Panc1 (cell line): ENCODE measurements at regions not wholly inside any gene's neighbourhood (a gene's known extent, or its start where the extent isn't known, plus 50 kb on each side); places are given as distances from the start of the nearest gene placed in this dataset.

Source experiments
- ATAC-seq: fragments of 200-7000 bp; cut with Tn5 transposase; 2 replicates; pipeline ENCODE4 v1.9.1; 2020; ENCODE audit warnings: mild to moderate bottlenecking, moderate library complexity
- BruUV-seq: library from RNA; stranded (reverse); fragments of 400-500 nt; replicated peaks from 2 replicates; lab custom pipeline; 2021; lab: Mats Ljungman, UMichigan
- CTCF ChIA-PET: fragments of 300-600 bp; sonication (Branson Sonifier 250); formaldehyde crosslinking; loops from one replicate; lab custom pipeline; 2022; ENCODE audit warnings: antibody characterized with exemption; lab: Charles Lee
- POLR2A ChIA-PET: fragments of 300-600 bp; sonication (Branson Sonifier 250); formaldehyde crosslinking; loops from one replicate; lab custom pipeline; 2022; ENCODE audit warnings: antibody characterized with exemption; lab: Charles Lee
- DNase-seq: peaks from one replicate; pipeline ENCODE4 v3.0.0-alpha.2; 2010; ENCODE audit warnings: low read depth, low spot score
- H3K27ac ChIP-seq: 2 replicates; pipeline ENCODE4 v1.5.1; 2011; ENCODE audit warnings: mild to moderate bottlenecking, low read length, inconsistent platforms
- H3K27me3 ChIP-seq: fragments of 200-500 bp; sonication (Bioruptor generic); 2 replicates; pipeline ENCODE4 v1.6.0; 2014; ENCODE audit warnings: low read length, inconsistent platforms; ENCODE audit not compliant: control insufficient read depth, insufficient read depth
- H3K36me3 ChIP-seq: fragments of 200-500 bp; sonication (Bioruptor generic); 2 replicates; pipeline ENCODE4 v1.5.1; 2014; ENCODE audit warnings: inconsistent platforms, mild to moderate bottlenecking, low read length, moderate library complexity; ENCODE audit not compliant: control insufficient read depth, insufficient read depth
- H3K4me1 ChIP-seq: 2 replicates; pipeline ENCODE4 v1.5.1; 2011; ENCODE audit warnings: inconsistent platforms, mild to moderate bottlenecking, low read length, moderate library complexity; ENCODE audit not compliant: control insufficient read depth, insufficient read depth
- H3K4me3 ChIP-seq, 2 experiments: 2 replicates each; pipeline ENCODE4 v1.5.1; 2011 to 2012; ENCODE audit warnings: low read depth in 2 of 2, low read length in 2 of 2, mild to moderate bottlenecking in 2 of 2, inconsistent platforms in 1 of 2, moderate library complexity in 1 of 2
- H3K9me3 ChIP-seq: fragments of 200-500 bp; sonication (Bioruptor generic); 2 replicates; pipeline ENCODE4 v1.5.1; 2014; ENCODE audit warnings: low read depth, mild to moderate bottlenecking, inconsistent platforms, low read length, moderate library complexity; ENCODE audit not compliant: control insufficient read depth, insufficient read depth
- POLR2AphosphoS5 ChIP-seq: IDR thresholded peaks from 2 replicates; pipeline ENCODE4 v1.6.1; 2012; ENCODE audit warnings: mild to moderate bottlenecking, low read depth, low read length, moderate library complexity
- REST ChIP-seq, 2 experiments: IDR thresholded peaks; 2 replicates each; pipeline ENCODE4 v1.6.1; 2011 to 2012; ENCODE audit warnings: low read depth in 2 of 2, control low read depth in 1 of 2, low read length in 1 of 2, mild to moderate bottlenecking in 1 of 2, moderate library complexity in 1 of 2; ENCODE audit not compliant: insufficient read depth in 1 of 2
- SIN3A ChIP-seq: IDR thresholded peaks from 2 replicates; pipeline ENCODE4 v1.6.1; 2012; ENCODE audit warnings: low read depth, mild to moderate bottlenecking, low read length, moderate library complexity, borderline replicate concordance; ENCODE audit not compliant: insufficient read depth
- TCF7L2 ChIP-seq: IDR thresholded peaks from 2 replicates; pipeline ENCODE4 v1.6.1; 2011; ENCODE audit warnings: mild to moderate bottlenecking, low read depth, low read length, inconsistent platforms
- in situ Hi-C: cut with HindIII; loops from 2 replicates; pipeline ENCODE4 v1.10.0; 2016; ENCODE audit warnings: low sequenced_read_pairs, low pct_unique_long_range_greater_than_20kb
- intact Hi-C: fragments of 100-400 bp; cut with micrococcal nuclease; formaldehyde crosslinking; loops from one replicate; pipeline ENCODE4 v1.10.0; 2022; ENCODE audit not compliant: unreplicated experiment
- TF ChIP-seq, protein P1 (sequence below): fragments of 450-650 bp; IDR thresholded peaks from 2 replicates; pipeline ENCODE4 v1.5.1; 2017; ENCODE audit warnings: mild to moderate bottlenecking

DNA sequence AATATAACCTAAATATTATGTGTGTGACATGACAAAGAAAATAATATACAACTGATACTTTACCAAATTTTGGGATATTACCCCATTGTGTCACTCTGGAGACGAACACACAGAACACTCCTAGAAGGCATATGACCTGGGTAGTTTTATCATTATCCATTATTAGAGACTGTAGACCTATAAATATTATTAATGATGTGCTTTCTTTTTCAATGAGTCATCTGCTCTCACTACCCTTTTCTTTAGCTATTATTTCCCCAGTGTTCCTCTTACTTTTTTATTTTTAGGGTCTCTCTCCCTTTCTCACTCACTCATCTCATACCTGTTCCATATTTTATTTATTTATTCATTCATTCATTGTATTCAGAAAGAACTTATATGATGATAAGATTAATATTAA lies 143.3 kb upstream of the ITGA4 start:
- CTCF ChIA-PET, result interaction anchor here (0.7 kb wide), 1 partner anchor 249 kb away, joined by 3 read pairs; no protein-coding TSS in a partner anchor
- no peak overlapping the region for H3K4me3 ChIP-seq
- no peak overlapping the region for H3K27ac ChIP-seq
- no peak for TF ChIP-seq TCF7L2
- no peak for TF ChIP-seq REST (IDR thresholded peaks at IDR 0.05; ENCODE audit: insufficient read depth in 1 of 2, low read depth in 2 of 2, low read length in 1 of 2)
- TF ChIP-seq POLR2AphosphoS5, result no peak
- TF ChIP-seq, protein P1, sequence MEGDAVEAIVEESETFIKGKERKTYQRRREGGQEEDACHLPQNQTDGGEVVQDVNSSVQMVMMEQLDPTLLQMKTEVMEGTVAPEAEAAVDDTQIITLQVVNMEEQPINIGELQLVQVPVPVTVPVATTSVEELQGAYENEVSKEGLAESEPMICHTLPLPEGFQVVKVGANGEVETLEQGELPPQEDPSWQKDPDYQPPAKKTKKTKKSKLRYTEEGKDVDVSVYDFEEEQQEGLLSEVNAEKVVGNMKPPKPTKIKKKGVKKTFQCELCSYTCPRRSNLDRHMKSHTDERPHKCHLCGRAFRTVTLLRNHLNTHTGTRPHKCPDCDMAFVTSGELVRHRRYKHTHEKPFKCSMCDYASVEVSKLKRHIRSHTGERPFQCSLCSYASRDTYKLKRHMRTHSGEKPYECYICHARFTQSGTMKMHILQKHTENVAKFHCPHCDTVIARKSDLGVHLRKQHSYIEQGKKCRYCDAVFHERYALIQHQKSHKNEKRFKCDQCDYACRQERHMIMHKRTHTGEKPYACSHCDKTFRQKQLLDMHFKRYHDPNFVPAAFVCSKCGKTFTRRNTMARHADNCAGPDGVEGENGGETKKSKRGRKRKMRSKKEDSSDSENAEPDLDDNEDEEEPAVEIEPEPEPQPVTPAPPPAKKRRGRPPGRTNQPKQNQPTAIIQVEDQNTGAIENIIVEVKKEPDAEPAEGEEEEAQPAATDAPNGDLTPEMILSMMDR, result no peak
- no peak for TF ChIP-seq SIN3A
- intact Hi-C loops, result no loop called here
- ATAC-seq, result no peak
- no peaks in the 10 kb centered on the region for H3K36me3 ChIP-seq
- no TSS peak for BruUV-seq
- in situ Hi-C loops, result no loop called here
- no peak for DNase-seq
- no peaks in the 10 kb centered on the region for H3K27me3 ChIP-seq
- H3K4me1 ChIP-seq, result no peaks in the 10 kb centered on the region
- POLR2A ChIA-PET, result no interaction called here
- no peaks in the 10 kb centered on the region for H3K9me3 ChIP-seq

- TF ChIP-seq POLR2AphosphoS5, result no peak
- TF ChIP-seq SIN3A, result no peak
- TF ChIP-seq, protein P1, result no peak
- TF ChIP-seq REST (IDR thresholded peaks at IDR 0.05; ENCODE audit: insufficient read depth in 1 of 2, low read depth in 2 of 2, low read length in 1 of 2), result no peak
- no peak for TF ChIP-seq TCF7L2
- no peak overlapping the region for H3K27ac ChIP-seq
- no peak for DNase-seq
- H3K36me3 ChIP-seq, result no peaks in the 10 kb centered on the region
- in situ Hi-C loops, result no loop called here
- BruUV-seq, result no TSS peak
- no peaks in the 10 kb centered on the region for H3K27me3 ChIP-seq
- intact Hi-C loops, result no loop called here
- POLR2A ChIA-PET, result no interaction called here
- no peak for ATAC-seq
- no peak overlapping the region for H3K4me3 ChIP-seq
- no peaks in the 10 kb centered on the region for H3K4me1 ChIP-seq
- CTCF ChIA-PET, result interaction anchor here (0.7 kb wide), 1 partner anchor 250 kb away, joined by 3 read pairs; no protein-coding TSS in a partner anchor
- H3K9me3 ChIP-seq, result no peaks in the 10 kb centered on the region
Measured at GRCh38 chr2:181314551-181314950, 142.6 kb upstream of the ITGA4 start.
